HG02642 (cell line): ENCODE measurements at regions not wholly inside any gene's neighbourhood (a gene's known extent, or its start where the extent isn't known, plus 50 kb on each side); places are given as distances from the start of the nearest gene placed in this dataset.
"Not testable (repeated sequence)": the region's sequence is repeated elsewhere in the genome, so short reads cannot be mapped to it uniquely, and the experiment has no call there.

Experiments
- ATAC-seq: cut with Tn5 transposase; IDR thresholded peaks from one replicate; pipeline ENCODE4 v1.9.1; 2021; ENCODE audit warnings: mild to moderate bottlenecking; ENCODE audit not compliant: unreplicated experiment, poor library complexity

DNA sequence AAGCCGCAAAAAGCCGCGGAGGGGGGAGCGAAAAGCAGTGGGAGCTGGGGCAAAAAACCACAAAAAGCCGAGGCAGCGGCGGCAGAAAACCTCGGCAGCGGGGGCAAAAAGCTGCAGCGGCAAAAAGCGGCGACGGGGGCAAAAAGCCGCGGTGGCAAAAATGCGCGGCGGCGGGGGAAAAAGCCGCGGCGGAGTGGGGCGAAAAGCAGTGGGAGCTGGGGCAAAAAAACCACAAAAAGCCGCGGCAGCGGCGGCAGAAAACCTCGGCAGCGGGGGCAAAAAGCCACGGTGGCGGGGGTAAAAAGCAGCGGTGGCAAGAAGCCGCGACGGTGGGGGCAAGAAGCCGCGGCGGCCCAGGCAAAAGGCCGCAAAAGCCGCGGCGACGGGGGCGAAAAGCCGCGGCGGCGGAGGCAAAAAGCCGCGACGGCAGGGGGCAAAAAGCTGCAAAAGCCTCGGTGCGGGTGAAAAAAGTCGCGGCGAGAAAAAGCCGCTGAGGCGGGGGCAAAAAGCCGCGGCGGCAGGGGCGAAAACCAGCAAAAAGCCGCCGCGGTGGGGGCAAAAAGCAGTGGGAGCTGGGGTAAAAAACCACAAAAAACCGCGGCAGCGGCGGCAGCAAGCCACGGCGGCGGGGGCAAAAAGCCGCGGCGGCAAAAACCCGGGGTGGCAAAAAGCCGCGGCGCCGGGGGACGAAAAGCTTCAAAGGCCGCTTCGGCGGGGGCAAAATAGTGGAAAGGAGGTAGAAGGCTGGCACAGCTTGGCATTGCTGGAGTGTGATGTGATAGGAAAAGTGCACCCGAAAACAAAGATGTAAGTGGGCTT lies 135.9 kb downstream of the ZNF92 start:
- ATAC-seq: no peak

- ATAC-seq: not testable (repeated sequence)
These were observed 136.5 kb downstream of the ZNF92 start for GRCh38 chr7:65510187-65510538.

GRCh38 chr7:65519751-65520150 lies 146.1 kb downstream of the ZNF92 start:
- ATAC-seq: not testable (repeated sequence)

DNA sequence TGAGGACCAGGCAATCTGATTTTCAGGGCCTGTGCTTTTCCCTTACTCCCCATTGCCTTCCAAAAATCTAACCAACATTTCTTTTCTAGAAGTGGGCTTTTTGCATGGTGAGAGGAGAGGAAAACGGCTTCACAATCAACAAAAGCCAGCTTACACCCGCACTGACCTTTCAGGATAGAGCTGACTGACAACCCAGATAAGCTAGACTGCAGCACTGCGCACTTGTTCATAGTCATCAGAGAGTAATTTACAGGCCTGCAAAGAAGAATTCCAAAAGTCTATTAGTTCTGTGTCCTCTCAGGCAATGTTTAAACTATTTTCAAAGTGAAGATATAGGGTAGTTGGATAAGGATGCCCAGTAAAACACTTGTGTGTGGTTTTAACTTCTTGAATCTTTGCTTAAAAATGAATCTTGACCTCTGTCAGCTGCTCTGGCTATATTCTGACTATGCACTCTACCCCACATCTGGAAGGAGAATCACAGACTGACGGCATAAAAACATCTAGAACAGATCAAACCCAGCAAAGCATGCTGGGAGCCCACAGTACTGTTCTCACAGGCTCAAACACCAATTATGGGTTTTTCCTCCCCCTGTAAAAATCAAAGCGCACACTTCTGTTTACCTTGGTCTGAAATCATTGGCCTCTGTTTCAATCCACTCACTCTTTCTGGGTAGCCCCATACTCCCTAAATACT lies 172.0 kb downstream of the ZNF92 start:
- ATAC-seq: not testable (repeated sequence)

- ATAC-seq: not testable (repeated sequence)
These were observed 176.2 kb downstream of the ZNF92 start for GRCh38 chr7:65549589-65550443.

- not testable (repeated sequence) for ATAC-seq
These were observed 176.8 kb downstream of the ZNF92 start for GRCh38 chr7:65550444-65550809.

GRCh38 chr7:65551042-65551441 lies 177.4 kb downstream of the ZNF92 start:
- ATAC-seq: not testable (repeated sequence)

GRCh38 chr7:65554553-65555476 lies 181.2 kb downstream of the ZNF92 start:
- ATAC-seq: not testable (repeated sequence)

DNA sequence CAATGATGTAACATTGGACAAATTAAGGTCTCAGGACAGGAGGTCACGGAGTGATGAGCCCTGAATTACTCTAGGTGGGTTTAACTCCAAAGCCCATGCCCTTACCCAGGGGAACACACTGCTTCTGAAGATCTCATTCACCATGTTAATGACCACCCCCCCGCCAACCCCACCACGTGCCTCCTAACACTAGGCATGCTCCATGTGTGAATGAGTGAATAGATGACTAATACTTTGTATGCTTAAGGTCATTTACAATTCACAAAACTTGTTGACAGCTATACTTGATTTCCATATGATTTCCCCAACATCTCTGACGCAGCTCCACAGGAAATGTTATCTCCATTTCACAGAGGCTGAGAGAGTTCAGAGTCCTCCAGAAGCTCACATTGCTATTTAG lies 184.9 kb downstream of the ZNF92 start:
- ATAC-seq: not testable (repeated sequence)

GRCh38 chr7:65561786-65562372 lies 188.2 kb downstream of the ZNF92 start:
- ATAC-seq: not testable (repeated sequence)

- peak; percentile 79 for ATAC-seq
These were observed 188.9 kb downstream of the ZNF92 start for GRCh38 chr7:65562522-65562921.

DNA sequence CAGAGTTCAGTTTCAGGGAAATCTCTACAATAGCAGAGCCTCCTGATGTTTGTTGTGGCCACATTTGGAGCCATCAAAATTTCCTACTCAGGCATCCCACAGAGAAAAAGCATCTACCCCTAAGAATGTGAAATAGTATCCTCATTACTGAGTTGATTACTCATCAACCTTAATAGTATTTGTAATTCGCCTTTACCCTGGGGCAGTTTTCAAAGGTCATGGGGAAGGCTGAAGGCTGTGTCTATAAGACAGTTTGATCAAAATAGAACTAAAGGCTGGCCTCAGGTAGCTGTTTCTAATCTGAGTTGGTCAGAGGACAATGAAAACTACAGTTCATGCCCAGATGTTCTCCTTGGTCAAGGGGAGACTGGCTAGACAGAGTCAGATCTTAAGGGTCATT lies 189.7 kb downstream of the ZNF92 start:
- ATAC-seq: not testable (repeated sequence)

GRCh38 chr7:65568226-65568625 lies 194.6 kb downstream of the ZNF92 start:
- not testable (repeated sequence) for ATAC-seq

DNA sequence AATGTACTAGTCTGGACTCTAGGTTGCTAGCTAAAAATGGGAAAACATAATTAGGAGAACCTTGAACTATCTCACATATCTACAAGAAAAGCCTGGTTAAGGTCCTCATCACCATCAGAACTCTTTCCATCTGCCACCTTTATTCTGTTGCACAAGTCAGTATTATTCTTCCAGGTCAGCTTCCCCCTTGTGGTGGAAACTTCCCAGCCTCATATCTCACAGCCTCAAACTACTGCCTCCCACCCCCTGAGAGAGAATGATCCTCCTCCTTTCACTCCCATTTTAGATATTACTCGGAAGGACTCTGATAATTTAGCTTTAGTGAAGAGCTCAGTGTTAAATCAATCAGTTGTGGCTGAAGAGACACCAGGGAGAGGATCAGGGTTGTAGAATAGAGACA lies 197.3 kb downstream of the ZNF92 start:
- ATAC-seq: not testable (repeated sequence)

- ATAC-seq: not testable (repeated sequence)
These were observed 198.9 kb downstream of the ZNF92 start for GRCh38 chr7:65572581-65572980.

DNA sequence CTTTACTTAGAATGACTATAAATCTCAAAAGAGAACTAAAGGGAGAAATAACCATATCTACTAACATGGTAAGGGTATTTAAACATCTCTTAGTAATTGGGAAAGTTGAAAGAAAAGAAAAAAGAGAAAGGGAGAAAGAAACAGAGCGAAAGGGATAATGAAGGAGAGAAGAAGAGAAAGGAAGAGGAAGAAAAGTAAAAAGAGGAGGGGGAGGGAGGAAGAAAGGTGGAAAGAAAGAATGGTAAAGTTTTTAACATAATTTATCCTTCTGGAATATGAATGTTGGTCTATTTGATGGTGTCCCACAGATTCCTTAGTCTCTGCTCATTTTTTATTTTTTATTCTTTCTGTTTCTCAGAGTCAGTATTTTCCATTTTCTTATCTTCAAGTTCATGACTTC lies 202.7 kb downstream of the ZNF92 start:
- not testable (repeated sequence) for ATAC-seq

GRCh38 chr7:65582518-65583119 lies 209.0 kb downstream of the ZNF92 start:
- ATAC-seq: not testable (repeated sequence)

DNA sequence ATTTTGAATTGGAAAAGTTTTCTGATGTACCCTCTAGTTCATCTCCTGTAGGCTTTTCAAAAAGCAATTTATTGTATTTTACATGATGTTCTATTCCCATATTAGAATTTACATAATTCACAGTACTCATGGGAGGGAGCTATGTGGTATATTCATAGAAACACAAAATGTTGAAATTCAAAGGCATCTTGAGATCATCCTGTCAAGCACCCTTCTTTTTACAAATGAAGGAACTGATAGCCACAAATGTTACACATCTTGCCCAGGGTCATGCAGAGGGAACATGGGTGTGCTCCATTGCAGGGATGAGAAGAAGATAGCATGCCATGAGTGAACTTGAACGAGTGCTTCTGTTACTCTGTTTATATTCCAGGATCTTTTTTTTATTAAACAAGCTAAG lies 228.8 kb downstream of the ZNF92 start:
- not testable (repeated sequence) for ATAC-seq

GRCh38 chr7:65609131-65609530 lies 235.5 kb downstream of the ZNF92 start:
- no peak for ATAC-seq
